ENCODE measurements at regions not wholly inside any gene's neighbourhood (a gene's known extent, or its start where the extent isn't known, plus 50 kb on each side); places are given as distances from the start of the nearest gene placed in this dataset.

GRCh38 chr2:239892441-239893235 lies 132.5 kb downstream of the NDUFA10 start:
- Mint-ChIP-seq H3K27me3 (peaks cover 20 to 36% (median 22%) of the 10 kb centered on the region in 3 donors), H3K4me3 (no peak overlapping the region), H3K27ac (peak overlapping the region in 1 of 6 donors; percentile 38), H3K36me3 (peaks cover 0 to 16% of the 10 kb centered on the region in 2 donors), H3K9me3 (peaks cover 0 to 6% (median 2%) of the 10 kb centered on the region in 7 donors), H3K4me1 (peaks cover 0 to 5% (median 0%) of the 10 kb centered on the region in 3 donors)
- no peak for DNase-seq
- no peak for ATAC-seq (ENCODE audit: low read depth in 2 of 2)

DNA sequence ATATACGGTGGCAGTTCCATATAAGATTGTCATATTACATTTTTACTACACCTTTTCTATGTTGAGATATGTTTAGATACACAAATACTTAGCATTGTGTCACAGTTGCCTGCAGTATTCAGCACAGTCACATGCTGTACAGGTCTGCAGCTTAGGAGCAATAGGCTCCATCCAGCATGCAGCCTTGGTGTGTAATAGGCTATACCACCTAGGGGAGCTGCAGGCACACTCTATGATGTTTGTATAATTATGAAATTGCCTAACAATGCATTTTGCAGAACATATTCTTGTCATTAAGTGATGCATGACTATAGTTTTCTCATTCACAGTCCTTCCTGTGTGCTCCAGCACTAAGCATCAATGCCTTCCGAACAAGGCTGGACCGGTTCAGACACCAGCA lies 133.4 kb downstream of the NDUFA10 start:
- Mint-ChIP-seq H3K4me1 (peaks cover 0 to 5% (median 0%) of the 10 kb centered on the region in 3 donors), H3K9me3 (peaks cover 0 to 6% (median 4%) of the 10 kb centered on the region in 7 donors), H3K4me3 (no peak overlapping the region), H3K27me3 (peaks cover 20 to 36% (median 26%) of the 10 kb centered on the region in 3 donors), H3K27ac (no peak overlapping the region), H3K36me3 (peaks cover 0 to 16% of the 10 kb centered on the region in 2 donors)
- DNase-seq (no peak), ATAC-seq (ENCODE audit: low read depth in 2 of 2) (no peak)

- H3K27me3 Mint-ChIP-seq, result peaks cover 12 to 36% (median 20%) of the 10 kb centered on the region in 3 donors
- no peak for DNase-seq
- H3K4me3 Mint-ChIP-seq, result no peak overlapping the region
- peaks cover 0 to 5% (median 0%) of the 10 kb centered on the region in 3 donors for H3K4me1 Mint-ChIP-seq
- no peak overlapping the region for H3K27ac Mint-ChIP-seq
- H3K36me3 Mint-ChIP-seq, result peaks cover 0 to 28% of the 10 kb centered on the region in 2 donors
- peaks cover 5 to 19% (median 12%) of the 10 kb centered on the region in 7 donors for H3K9me3 Mint-ChIP-seq
- no peak for ATAC-seq (ENCODE audit: low read depth in 2 of 2)
Observed at GRCh38 chr2:239890206-239890746, 134.9 kb downstream of the NDUFA10 start.

DNA sequence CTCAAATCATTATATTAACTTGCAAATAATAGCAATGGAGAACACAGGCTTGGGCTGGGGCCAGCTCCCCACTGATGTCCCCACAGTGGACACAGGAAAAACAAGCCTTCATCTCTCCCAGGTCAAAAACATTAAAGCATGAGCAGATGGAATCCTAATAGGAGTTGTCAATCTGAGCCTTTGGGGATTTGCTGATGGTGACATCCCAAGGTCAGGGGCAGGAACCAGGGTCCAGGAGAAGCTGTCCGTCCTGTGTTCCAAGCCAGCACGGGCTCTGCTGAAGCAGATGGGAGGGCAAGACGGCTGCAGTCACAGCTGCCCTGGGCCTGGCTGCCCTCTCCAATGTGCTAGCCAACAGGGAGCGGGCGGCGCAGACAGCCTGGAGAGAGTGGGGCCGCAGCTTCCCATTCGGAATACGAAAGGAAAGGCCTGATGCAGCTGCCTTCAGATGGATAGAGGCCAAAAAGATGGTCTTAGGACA lies 135.5 kb downstream of the NDUFA10 start:
- H3K4me1 Mint-ChIP-seq, result peaks cover 0 to 5% (median 0%) of the 10 kb centered on the region in 3 donors
- H3K36me3 Mint-ChIP-seq, result peaks cover 0 to 26% of the 10 kb centered on the region in 2 donors
- ATAC-seq (ENCODE audit: low read depth in 2 of 2) (no peak), DNase-seq (no peak)
- H3K27ac Mint-ChIP-seq, result no peak overlapping the region
- peaks cover 12 to 36% (median 14%) of the 10 kb centered on the region in 3 donors for H3K27me3 Mint-ChIP-seq
- peaks cover 8 to 25% (median 14%) of the 10 kb centered on the region in 7 donors for H3K9me3 Mint-ChIP-seq
- no peak overlapping the region for H3K4me3 Mint-ChIP-seq

GRCh38 chr2:239887604-239888003 lies 137.5 kb downstream of the NDUFA10 start:
- DNase-seq, result no peak
- Mint-ChIP-seq H3K4me3 (no peak overlapping the region), H3K27ac (no peak overlapping the region), H3K4me1 (no peaks in the 10 kb centered on the region), H3K27me3 (peaks cover 0 to 26% (median 12%) of the 10 kb centered on the region in 3 donors), H3K36me3 (peaks cover 0 to 21% of the 10 kb centered on the region in 2 donors), H3K9me3 (peaks cover 5 to 31% (median 22%) of the 10 kb centered on the region in 7 donors)
- no peak for ATAC-seq (ENCODE audit: low read depth in 2 of 2)

DNA sequence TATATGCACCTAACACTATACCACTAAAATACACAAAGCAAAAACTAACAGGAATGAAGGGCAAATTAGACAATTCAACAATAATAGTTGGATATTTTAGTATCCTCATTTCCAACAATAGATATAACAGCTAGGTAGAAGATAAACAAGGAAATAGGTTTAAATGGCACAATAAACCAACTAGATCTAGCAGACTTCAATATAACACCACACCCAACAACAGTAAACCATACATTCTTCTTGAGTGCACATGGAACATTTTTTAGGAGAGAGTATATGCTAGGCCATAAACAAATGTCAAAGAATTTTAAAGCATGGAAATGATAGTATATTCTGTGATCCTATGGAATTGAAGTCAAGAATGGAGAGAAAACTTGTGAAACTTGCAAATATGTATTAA lies 138.4 kb downstream of the NDUFA10 start:
- DNase-seq (no peak), ATAC-seq (ENCODE audit: low read depth in 2 of 2) (no peak)
- no peak overlapping the region for H3K4me3 Mint-ChIP-seq
- no peaks in the 10 kb centered on the region for H3K4me1 Mint-ChIP-seq
- H3K27me3 Mint-ChIP-seq, result peaks cover 5 to 35% (median 13%) of the 10 kb centered on the region in 3 donors
- H3K27ac Mint-ChIP-seq, result no peak overlapping the region
- peaks cover 5 to 31% (median 26%) of the 10 kb centered on the region in 7 donors for H3K9me3 Mint-ChIP-seq
- peaks cover 0 to 21% of the 10 kb centered on the region in 2 donors for H3K36me3 Mint-ChIP-seq

DNA sequence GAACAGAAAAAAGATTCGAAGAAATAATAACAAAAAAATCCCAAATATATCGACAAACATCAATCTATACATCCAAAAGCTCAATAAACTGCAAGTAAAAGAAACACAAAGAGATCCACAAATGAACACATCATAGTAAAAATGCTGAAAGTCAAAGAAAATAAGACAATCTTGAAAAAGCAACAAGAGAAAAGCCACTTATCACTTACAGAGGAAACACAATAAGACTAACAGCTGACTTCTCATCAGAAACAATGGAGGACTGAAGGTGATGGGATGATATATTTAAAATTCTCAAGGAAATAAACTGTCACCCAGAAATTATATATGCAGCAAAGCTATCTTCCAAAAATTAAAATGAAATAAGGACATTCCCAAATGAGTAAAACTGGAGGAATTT lies 140.3 kb downstream of the NDUFA10 start:
- DNase-seq (no peak), ATAC-seq (ENCODE audit: low read depth in 2 of 2) (no peak)
- Mint-ChIP-seq H3K4me3 (no peak overlapping the region), H3K9me3 (peaks cover 5 to 31% (median 27%) of the 10 kb centered on the region in 7 donors), H3K4me1 (no peaks in the 10 kb centered on the region), H3K27me3 (peaks cover 23 to 48% (median 24%) of the 10 kb centered on the region in 3 donors), H3K27ac (no peak overlapping the region), H3K36me3 (peaks cover 1 to 21% of the 10 kb centered on the region in 2 donors)

- Mint-ChIP-seq H3K27me3 (peaks cover 26 to 45% (median 29%) of the 10 kb centered on the region in 3 donors), H3K36me3 (peaks cover 6 to 21% of the 10 kb centered on the region in 2 donors), H3K9me3 (peaks cover 9 to 37% (median 27%) of the 10 kb centered on the region in 7 donors), H3K4me1 (no peaks in the 10 kb centered on the region), H3K27ac (no peak overlapping the region), H3K4me3 (no peak overlapping the region)
- DNase-seq, result no peak
- ATAC-seq (ENCODE audit: low read depth in 2 of 2), result no peak
Observed at GRCh38 chr2:239884051-239884405, 141.1 kb downstream of the NDUFA10 start.

- ATAC-seq (ENCODE audit: low read depth in 2 of 2) (no peak), DNase-seq (no peak)
- H3K27me3 Mint-ChIP-seq, result peaks cover 26 to 43% (median 29%) of the 10 kb centered on the region in 3 donors
- no peak overlapping the region for H3K4me3 Mint-ChIP-seq
- H3K9me3 Mint-ChIP-seq, result peaks cover 9 to 37% (median 27%) of the 10 kb centered on the region in 7 donors
- H3K27ac Mint-ChIP-seq, result no peak overlapping the region
- H3K4me1 Mint-ChIP-seq, result peaks cover 2 to 4% (median 3%) of the 10 kb centered on the region in 3 donors
- H3K36me3 Mint-ChIP-seq, result peaks cover 6 to 21% of the 10 kb centered on the region in 2 donors
Observed at GRCh38 chr2:239883326-239884050, 141.7 kb downstream of the NDUFA10 start.

GRCh38 chr2:239882781-239883180 lies 142.4 kb downstream of the NDUFA10 start:
- peaks cover 4 to 10% (median 7%) of the 10 kb centered on the region in 3 donors for H3K4me1 Mint-ChIP-seq
- peaks cover 9 to 37% (median 27%) of the 10 kb centered on the region in 7 donors for H3K9me3 Mint-ChIP-seq
- no peak for ATAC-seq (ENCODE audit: low read depth in 2 of 2)
- no peak for DNase-seq
- no peak overlapping the region for H3K4me3 Mint-ChIP-seq
- peaks cover 29 to 36% (median 29%) of the 10 kb centered on the region in 3 donors for H3K27me3 Mint-ChIP-seq
- no peak overlapping the region for H3K27ac Mint-ChIP-seq
- H3K36me3 Mint-ChIP-seq, result peaks cover 6 to 21% of the 10 kb centered on the region in 2 donors

- DNase-seq, result peak; percentile 14
- peaks cover 6 to 21% of the 10 kb centered on the region in 2 donors for H3K36me3 Mint-ChIP-seq
- H3K27ac Mint-ChIP-seq, result peak overlapping the region in 1 of 6 donors; percentile 10
- no peak overlapping the region for H3K4me3 Mint-ChIP-seq
- H3K9me3 Mint-ChIP-seq, result peaks cover 9 to 37% (median 27%) of the 10 kb centered on the region in 7 donors
- peaks cover 4 to 10% (median 7%) of the 10 kb centered on the region in 3 donors for H3K4me1 Mint-ChIP-seq
- H3K27me3 Mint-ChIP-seq, result peaks cover 26 to 38% (median 30%) of the 10 kb centered on the region in 3 donors
- no peak for ATAC-seq (ENCODE audit: low read depth in 2 of 2)
Observed at GRCh38 chr2:239882331-239882732, 142.8 kb downstream of the NDUFA10 start.

DNA sequence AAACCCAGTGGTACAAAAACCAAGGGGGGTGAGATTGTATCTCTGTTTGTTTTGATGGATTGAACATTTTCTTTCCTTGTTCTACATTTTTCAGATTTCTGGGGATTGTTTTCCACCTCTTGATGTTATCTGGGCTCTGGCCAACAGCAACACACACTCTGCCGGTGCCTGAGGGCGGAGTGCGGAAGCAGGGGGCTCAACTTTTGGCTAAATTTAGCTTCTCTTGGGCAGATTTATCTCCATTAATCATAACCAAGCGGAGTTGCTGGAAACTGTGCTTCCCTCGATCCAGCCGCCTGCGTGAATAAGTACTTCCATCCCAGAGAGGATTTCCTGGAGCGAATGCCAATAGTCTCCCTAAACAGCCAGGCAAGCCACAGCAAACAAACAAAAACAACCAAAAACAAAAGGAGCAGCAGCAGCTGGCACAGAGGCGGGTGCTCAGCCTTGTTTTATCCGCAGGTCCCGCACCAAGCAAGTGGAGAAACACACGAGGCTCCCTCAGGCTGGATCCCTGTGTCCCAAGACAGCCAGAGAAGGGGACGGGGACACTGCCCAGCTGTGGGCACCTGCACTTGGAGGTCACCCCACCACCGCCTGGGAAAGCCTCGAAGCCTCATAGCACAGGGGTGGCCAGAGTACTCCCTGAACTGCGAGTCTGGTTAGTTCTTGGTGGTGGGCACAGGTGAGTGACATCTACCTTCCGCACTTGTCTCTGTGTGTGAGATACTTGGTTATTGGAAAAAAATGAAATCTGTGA lies 143.4 kb downstream of the NDUFA10 start:
- H3K9me3 Mint-ChIP-seq, result peaks cover 9 to 35% (median 24%) of the 10 kb centered on the region in 7 donors
- no peak for DNase-seq

More for the DNA sequence above, 143.4 kb downstream of the NDUFA10 start:
- Mint-ChIP-seq H3K27ac (no peak overlapping the region), H3K36me3 (peaks cover 6 to 21% of the 10 kb centered on the region in 2 donors), H3K4me3 (no peak overlapping the region), H3K27me3 (peaks cover 29 to 43% (median 36%) of the 10 kb centered on the region in 3 donors), H3K4me1 (peaks cover 4 to 10% (median 7%) of the 10 kb centered on the region in 3 donors)
- no peak for ATAC-seq (ENCODE audit: low read depth in 2 of 2)
